ENCODE measurements at regions not wholly inside any gene's neighbourhood (a gene's known extent, or its start where the extent isn't known, plus 50 kb on each side); places are given as distances from the start of the nearest gene placed in this dataset.
"Not testable (repeated sequence)": the region's sequence is repeated elsewhere in the genome, so short reads cannot be mapped to it uniquely, and the experiment has no call there.

GRCh38 chr6:101126501-101126900 is 245.4 kb upstream of the ASCC3 start:
- Histone ChIP-seq H3K9me3 (peaks cover 0 to 6% (median 1%) of the 10 kb centered on the region in 4 donors), H3K4me1 (no peaks in the 10 kb centered on the region), H3K36me3 (no peaks in the 10 kb centered on the region), H3K27me3 (no peaks in the 10 kb centered on the region), H3K27ac (replicated peaks in 1 of 4) (no peak overlapping the region), H3K4me3 (no peak overlapping the region)
- 42% methylated on average over 3 of the region's 3 CpGs for WGBS
- intact Hi-C loops (cut with DNase I), result no loop called here
- TF ChIP-seq POLR2A (IDR thresholded peaks at IDR 0.05; ENCODE audit: low read depth) (no peak), EP300 (IDR thresholded peaks at IDR 0.05) (no peak), POLR2AphosphoS5 (IDR thresholded peaks at IDR 0.05) (no peak), CTCF (IDR thresholded peaks at IDR 0.05) (no peak)
- DNase-seq (ENCODE audit: extremely low spot score), result no peak

- Histone ChIP-seq H3K4me1 (no peaks in the 10 kb centered on the region), H3K4me3 (no peak overlapping the region), H3K27ac (replicated peaks in 1 of 4) (no peak overlapping the region), H3K27me3 (no peaks in the 10 kb centered on the region), H3K36me3 (no peaks in the 10 kb centered on the region), H3K9me3 (peaks cover 0 to 6% (median 1%) of the 10 kb centered on the region in 4 donors)
- WGBS, result 73% methylated on average over 1 of the region's 1 CpG
- TF ChIP-seq CTCF (IDR thresholded peaks at IDR 0.05), result no peak
- TF ChIP-seq EP300 (IDR thresholded peaks at IDR 0.05), result no peak
- no peak for TF ChIP-seq POLR2A (IDR thresholded peaks at IDR 0.05; ENCODE audit: low read depth)
- TF ChIP-seq POLR2AphosphoS5 (IDR thresholded peaks at IDR 0.05), result no peak
- no peak for DNase-seq (ENCODE audit: extremely low spot score)
- intact Hi-C loops (cut with DNase I), result no loop called here
These were observed 248.7 kb upstream of the ASCC3 start for GRCh38 chr6:101129851-101130250.

- Histone ChIP-seq H3K4me1 (no peaks in the 10 kb centered on the region), H3K27ac (replicated peaks in 1 of 4) (no peak overlapping the region), H3K27me3 (no peaks in the 10 kb centered on the region), H3K36me3 (no peaks in the 10 kb centered on the region), H3K4me3 (no peak overlapping the region), H3K9me3 (no peaks in the 10 kb centered on the region)
- TF ChIP-seq CTCF (IDR thresholded peaks at IDR 0.05) (no peak), POLR2A (IDR thresholded peaks at IDR 0.05; ENCODE audit: low read depth) (no peak), POLR2AphosphoS5 (IDR thresholded peaks at IDR 0.05) (no peak), EP300 (IDR thresholded peaks at IDR 0.05) (no peak)
- intact Hi-C loops (cut with DNase I), result no loop called here
- no peak for DNase-seq (ENCODE audit: extremely low spot score)
- 97% methylated on average over 3 of the region's 3 CpGs for WGBS
These were observed 247.1 kb upstream of the GRIK2 start for GRCh38 chr6:101146389-101146788.

- no peak for DNase-seq (ENCODE audit: extremely low spot score)
- H3K36me3 ChIP-seq, result no peaks in the 10 kb centered on the region
- H3K27me3 ChIP-seq, result no peaks in the 10 kb centered on the region
- H3K27ac ChIP-seq (replicated peaks in 1 of 4), result no peak overlapping the region
- no peak overlapping the region for H3K4me3 ChIP-seq
- no peaks in the 10 kb centered on the region for H3K4me1 ChIP-seq
- H3K9me3 ChIP-seq, result no peaks in the 10 kb centered on the region
- TF ChIP-seq POLR2AphosphoS5 (IDR thresholded peaks at IDR 0.05), result no peak
- no peak for TF ChIP-seq POLR2A (IDR thresholded peaks at IDR 0.05; ENCODE audit: low read depth)
- no peak for TF ChIP-seq CTCF (IDR thresholded peaks at IDR 0.05)
- no peak for TF ChIP-seq EP300 (IDR thresholded peaks at IDR 0.05)
- intact Hi-C loops (cut with DNase I), result no loop called here
These were observed 243.3 kb upstream of the GRIK2 start for GRCh38 chr6:101150226-101150625.

- H3K36me3 ChIP-seq; H3K27ac ChIP-seq (replicated peaks in 1 of 4); H3K9me3 ChIP-seq; H3K4me1 ChIP-seq; H3K27me3 ChIP-seq; DNase-seq (ENCODE audit: extremely low spot score); H3K4me3 ChIP-seq; intact Hi-C loops (cut with DNase I): not testable (repeated sequence)
- WGBS, result 89% methylated on average over 9 of the region's 11 CpGs
These were observed 235.9 kb upstream of the GRIK2 start for GRCh38 chr6:101157638-101158037.
